Nephron progenitor cell (in vitro differentiated cells): ENCODE measurements at regions not wholly inside any gene's neighbourhood (a gene's known extent, or its start where the extent isn't known, plus 50 kb on each side); places are given as distances from the start of the nearest gene placed in this dataset.

Experiments used
- DNase-seq: peaks from one replicate; pipeline ENCODE4 v3.0.0; 2021
- H3K27ac Mint-ChIP-seq: 2 replicates; pipeline ENCODE4 v1.8.0; 2021; ENCODE audit warnings: mild to moderate bottlenecking, moderate library complexity, mixed read lengths
- H3K27me3 Mint-ChIP-seq: 2 replicates; pipeline ENCODE4 v1.8.0; 2021; ENCODE audit warnings: mild to moderate bottlenecking, low read depth, mixed read lengths; ENCODE audit not compliant: poor library complexity
- H3K36me3 Mint-ChIP-seq: 2 replicates; pipeline ENCODE4 v1.8.0; 2021; ENCODE audit warnings: low read depth, mixed read lengths
- H3K4me1 Mint-ChIP-seq: 2 replicates; pipeline ENCODE4 v1.8.0; 2021; ENCODE audit warnings: mixed read lengths
- H3K4me3 Mint-ChIP-seq: 2 replicates; pipeline ENCODE4 v1.8.0; 2021; ENCODE audit warnings: mild to moderate bottlenecking, moderate library complexity, mixed read lengths
- H3K9me3 Mint-ChIP-seq: 2 replicates; pipeline ENCODE4 v1.8.0; 2021; ENCODE audit warnings: mild to moderate bottlenecking, moderate library complexity, mixed read lengths
- CTCF ChIP-seq: fragments of 200-600 bp; sonication (generic); IDR thresholded peaks from 2 replicates; pipeline ENCODE4 v1.5.0; 2021; ENCODE audit warnings: antibody characterized with exemption

GRCh38 chr9:38138276-38138675 lies 69.2 kb upstream of the SHB start:
- no peak for TF ChIP-seq CTCF
- Mint-ChIP-seq H3K4me1 (peaks cover 20% of the 10 kb centered on the region), H3K27me3 (peaks cover 29% of the 10 kb centered on the region), H3K9me3 (no peaks in the 10 kb centered on the region), H3K4me3 (no peak overlapping the region), H3K27ac (no peak overlapping the region), H3K36me3 (no peaks in the 10 kb centered on the region)
- no peak for DNase-seq

GRCh38 chr9:38137342-38137741 lies 68.3 kb upstream of the SHB start:
- no peak overlapping the region for H3K4me3 Mint-ChIP-seq
- no peaks in the 10 kb centered on the region for H3K36me3 Mint-ChIP-seq
- peaks cover 15% of the 10 kb centered on the region for H3K4me1 Mint-ChIP-seq
- no peaks in the 10 kb centered on the region for H3K9me3 Mint-ChIP-seq
- TF ChIP-seq CTCF = no peak
- no peak for DNase-seq
- H3K27me3 Mint-ChIP-seq = peaks cover 29% of the 10 kb centered on the region
- H3K27ac Mint-ChIP-seq = no peak overlapping the region

- peaks cover 7% of the 10 kb centered on the region for H3K4me1 Mint-ChIP-seq
- H3K27me3 Mint-ChIP-seq = peaks cover 26% of the 10 kb centered on the region
- H3K36me3 Mint-ChIP-seq = no peaks in the 10 kb centered on the region
- no peaks in the 10 kb centered on the region for H3K9me3 Mint-ChIP-seq
- no peak overlapping the region for H3K4me3 Mint-ChIP-seq
- H3K27ac Mint-ChIP-seq = no peak overlapping the region
- no peak for TF ChIP-seq CTCF
- no peak for DNase-seq
Measured at GRCh38 chr9:38136386-38136785, 67.4 kb upstream of the SHB start.

GRCh38 chr9:38134611-38135237 lies 65.7 kb upstream of the SHB start:
- no peaks in the 10 kb centered on the region for H3K9me3 Mint-ChIP-seq
- H3K36me3 Mint-ChIP-seq = no peaks in the 10 kb centered on the region
- no peak overlapping the region for H3K27ac Mint-ChIP-seq
- H3K4me3 Mint-ChIP-seq = no peak overlapping the region
- no peak for DNase-seq
- TF ChIP-seq CTCF = no peak
- H3K27me3 Mint-ChIP-seq = peaks cover 21% of the 10 kb centered on the region
- H3K4me1 Mint-ChIP-seq = peaks cover 5% of the 10 kb centered on the region

GRCh38 chr9:38133595-38133994 lies 64.6 kb upstream of the SHB start:
- peaks cover 5% of the 10 kb centered on the region for H3K4me1 Mint-ChIP-seq
- no peak overlapping the region for H3K27ac Mint-ChIP-seq
- no peak for DNase-seq
- no peaks in the 10 kb centered on the region for H3K36me3 Mint-ChIP-seq
- no peak overlapping the region for H3K4me3 Mint-ChIP-seq
- peaks cover 16% of the 10 kb centered on the region for H3K27me3 Mint-ChIP-seq
- no peak for TF ChIP-seq CTCF
- H3K9me3 Mint-ChIP-seq = no peaks in the 10 kb centered on the region

- Mint-ChIP-seq H3K36me3 (no peaks in the 10 kb centered on the region), H3K4me1 (peaks cover 5% of the 10 kb centered on the region), H3K4me3 (no peak overlapping the region), H3K27me3 (peaks cover 13% of the 10 kb centered on the region), H3K9me3 (no peaks in the 10 kb centered on the region), H3K27ac (no peak overlapping the region)
- TF ChIP-seq CTCF = no peak
- no peak for DNase-seq
Measured at GRCh38 chr9:38132956-38133355, 63.9 kb upstream of the SHB start.
